ENCODE measurements at regions not wholly inside any gene's neighbourhood (a gene's known extent, or its start where the extent isn't known, plus 50 kb on each side); places are given as distances from the start of the nearest gene placed in this dataset.
"Not testable (repeated sequence)": the region's sequence is repeated elsewhere in the genome, so short reads cannot be mapped to it uniquely, and the experiment has no call there.

GRCh38 chr18:8882632-8883408, 177.5 kb downstream of the MTCL1 start:
- DNase-seq = no peak

DNA sequence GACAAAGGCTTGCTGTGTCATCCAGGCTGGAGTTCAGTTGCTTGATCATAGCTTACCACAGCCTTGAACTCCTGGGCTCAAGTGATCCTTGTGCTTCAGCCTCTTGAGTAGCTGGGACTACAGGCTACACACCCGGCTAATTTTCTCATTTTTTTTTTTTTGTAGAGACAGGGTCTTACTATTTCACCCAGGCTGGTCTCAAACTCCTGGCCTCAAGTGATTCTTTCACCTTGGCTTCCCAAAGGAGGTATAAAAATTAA, 178.0 kb downstream of the MTCL1 start:
- DNase-seq = no peak

DNA sequence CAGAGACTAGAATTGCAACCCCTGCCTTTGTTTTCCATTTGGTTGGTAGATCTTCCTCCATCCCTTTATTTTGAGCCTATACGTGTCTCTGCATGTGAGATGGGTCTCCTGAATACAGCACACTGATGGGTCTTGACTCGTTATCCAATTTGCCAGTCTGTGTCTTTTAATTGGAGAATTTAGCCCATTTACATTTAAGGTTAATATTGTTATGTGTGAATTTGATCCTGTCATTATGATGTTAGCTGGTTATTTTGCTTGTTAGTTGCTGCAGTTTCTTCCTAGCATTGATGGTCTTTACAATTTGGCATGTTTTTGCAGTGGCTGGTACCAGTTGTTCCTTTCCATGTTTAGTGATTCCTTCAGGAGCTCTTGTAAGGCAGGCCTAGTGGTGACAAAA, 182.5 kb downstream of the MTCL1 start:
- not testable (repeated sequence) for DNase-seq

DNA sequence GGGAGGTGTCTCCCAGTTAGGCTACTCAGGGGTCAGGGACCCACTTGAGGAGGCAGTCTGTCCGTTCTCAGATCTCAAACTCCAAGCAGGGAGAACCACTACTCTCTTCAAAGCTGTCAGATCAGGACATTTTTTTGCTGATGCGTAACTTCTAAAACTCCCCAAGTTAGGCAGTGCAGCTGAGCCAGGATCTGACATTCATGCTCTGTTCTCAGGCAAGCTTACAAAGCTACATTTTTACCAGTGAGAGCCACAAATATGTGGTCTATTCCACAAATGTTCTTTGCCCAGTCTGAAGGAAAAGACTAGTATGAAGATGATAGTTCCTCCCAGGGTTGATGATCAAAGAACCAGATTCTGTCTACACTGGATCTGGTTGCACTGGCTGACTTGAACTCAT, 184.1 kb downstream of the MTCL1 start:
- no peak for DNase-seq

DNA sequence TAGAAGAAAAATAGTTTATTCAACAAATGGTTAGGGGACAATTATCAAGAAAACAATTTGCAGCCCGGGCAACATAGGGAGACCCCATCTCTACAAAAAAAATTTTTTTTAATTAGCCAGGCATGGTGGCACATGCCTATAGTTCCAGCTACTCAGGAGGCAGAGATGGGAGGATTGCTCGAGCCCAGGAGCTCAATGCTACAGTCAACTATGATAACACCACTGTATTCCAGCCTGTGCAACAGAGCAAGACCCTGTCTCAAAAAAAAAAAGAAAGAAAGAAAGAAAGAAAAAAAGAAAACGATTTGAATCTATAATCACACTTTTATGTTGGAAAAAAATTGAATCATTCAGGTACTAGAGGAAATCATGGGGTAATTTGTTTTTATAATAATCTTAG, 185.1 kb downstream of the MTCL1 start:
- DNase-seq = not testable (repeated sequence)

GRCh38 chr18:8890957-8891464, 185.7 kb downstream of the MTCL1 start:
- peak; percentile 52 for DNase-seq

DNA sequence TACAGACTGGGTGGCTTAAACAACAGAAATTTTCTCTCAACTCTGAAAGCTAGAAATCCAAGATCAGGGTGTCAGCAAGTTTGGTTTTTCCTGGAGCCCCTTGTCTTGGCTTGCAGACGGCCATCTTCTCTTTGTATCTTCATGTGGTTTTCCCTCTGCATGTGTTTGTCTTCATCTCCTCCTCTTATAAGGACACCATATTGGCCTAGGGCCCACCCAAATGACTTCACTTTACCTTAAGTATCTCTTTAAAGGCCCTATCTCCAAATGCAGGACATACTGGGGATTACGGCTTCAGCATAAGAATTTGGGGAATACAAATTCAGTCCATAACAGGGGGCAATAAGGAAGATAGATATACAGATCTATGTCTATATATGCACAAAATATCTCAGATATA, 187.9 kb downstream of the MTCL1 start:
- DNase-seq = no peak

DNA sequence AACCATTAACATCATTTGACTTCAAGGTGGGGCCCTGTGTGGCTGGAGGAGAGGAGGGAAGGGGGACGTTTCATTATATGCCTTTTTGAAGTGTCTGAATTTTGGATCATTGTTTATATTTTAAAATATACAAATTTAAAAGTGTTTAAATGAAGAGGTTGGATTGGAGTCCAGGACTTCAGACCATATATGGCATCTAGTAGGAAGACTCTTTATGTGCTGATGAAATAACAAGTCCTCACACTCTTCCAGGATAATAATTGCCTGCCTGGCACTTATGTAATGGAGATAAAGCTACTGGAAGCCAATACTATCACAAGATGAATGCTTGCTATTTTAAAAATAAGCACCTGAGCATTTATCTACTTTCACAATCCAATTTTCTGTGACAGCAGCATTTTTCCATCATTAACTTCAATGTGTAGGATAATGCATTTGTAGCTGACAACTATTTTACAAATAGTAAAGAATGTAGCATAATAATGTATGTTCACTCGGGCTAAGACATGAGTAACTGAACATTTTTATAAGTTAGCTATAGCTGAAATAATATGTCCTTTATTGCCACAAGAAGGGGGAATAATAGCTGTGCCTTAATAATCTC, 188.4 kb downstream of the MTCL1 start:
- DNase-seq = no peak

DNA sequence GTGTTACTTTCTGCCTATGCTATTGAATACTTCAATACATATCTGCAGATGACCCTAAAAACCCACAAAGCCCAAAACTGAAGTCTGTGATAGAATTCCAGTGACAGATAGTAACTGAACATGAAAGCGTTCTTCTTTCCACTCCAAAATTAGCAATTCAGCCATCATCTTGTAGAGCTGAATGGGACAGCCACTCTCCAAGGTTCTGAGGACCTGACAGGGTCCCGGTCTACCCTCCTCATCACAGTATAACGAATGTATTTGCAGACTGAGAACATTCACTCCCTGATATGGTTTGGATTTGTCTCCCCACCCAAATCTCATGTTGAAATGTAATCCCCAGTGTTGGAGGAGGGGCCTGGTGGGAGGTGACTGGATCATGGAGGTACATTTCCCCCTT, 189.5 kb downstream of the MTCL1 start:
- DNase-seq = no peak

- no peak for DNase-seq
Observed at GRCh38 chr18:8895341-8895740, 190.0 kb downstream of the MTCL1 start.

GRCh38 chr18:8895987-8896619, 190.7 kb downstream of the MTCL1 start:
- peak; percentile 35 for DNase-seq

DNA sequence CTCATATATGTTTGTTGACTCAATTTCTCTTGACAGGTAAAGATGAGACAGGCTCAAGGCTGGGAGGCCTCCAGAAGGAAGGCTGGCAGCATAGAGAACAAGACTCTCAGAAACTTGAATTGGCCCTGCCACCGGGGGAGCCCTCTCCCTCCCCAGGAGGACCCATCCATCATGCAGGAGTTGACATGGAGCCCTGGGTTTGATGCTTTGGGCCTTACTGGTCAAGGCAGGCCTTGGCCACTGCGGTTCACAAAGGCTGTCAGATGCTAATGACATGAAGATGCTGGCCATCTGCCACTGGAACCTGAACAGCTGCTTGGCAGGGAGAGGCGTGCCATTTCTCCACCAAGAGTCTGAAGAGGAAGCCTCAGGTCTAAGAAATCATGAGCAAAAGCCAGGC, 193.6 kb downstream of the MTCL1 start:
- peak; percentile 13 for DNase-seq

- no peak for DNase-seq
Observed at GRCh38 chr18:8900552-8900951, 195.2 kb downstream of the MTCL1 start.

GRCh38 chr18:8901019-8901418, 195.7 kb downstream of the MTCL1 start:
- DNase-seq = no peak

GRCh38 chr18:8904316-8904715, 198.2 kb upstream of the NDUFV2 start:
- DNase-seq = no peak

GRCh38 chr18:8908792-8909510, 193.5 kb upstream of the NDUFV2 start:
- no peak for DNase-seq

DNA sequence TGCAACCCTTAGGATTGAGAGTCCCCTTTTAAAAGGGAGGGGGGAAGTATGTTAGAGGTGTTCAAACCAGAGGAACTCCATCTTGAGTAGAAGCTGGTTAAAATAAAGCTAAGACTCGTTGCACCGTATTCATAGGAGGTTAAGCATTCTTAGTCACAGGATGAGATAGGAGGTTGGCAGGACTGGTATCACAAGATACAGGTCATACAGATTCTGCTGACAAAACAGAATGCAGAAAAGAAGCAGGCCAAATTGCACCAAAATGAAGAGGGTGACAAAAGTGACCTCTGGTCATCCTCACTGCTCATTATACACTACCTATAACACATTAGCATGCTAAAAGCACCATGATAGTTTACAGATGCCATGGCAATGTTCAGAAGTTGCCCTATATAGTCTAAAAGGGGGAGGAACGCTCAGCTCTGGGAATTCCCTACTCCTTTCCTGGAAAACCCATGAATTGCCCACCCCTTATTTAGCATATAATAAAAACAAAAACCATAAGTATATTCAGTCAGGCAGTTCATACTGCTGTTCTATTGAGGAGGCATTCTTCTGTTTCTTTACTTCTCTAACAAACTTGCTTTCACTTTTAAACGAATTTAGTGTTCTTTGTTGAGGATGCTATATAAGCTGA, 192.2 kb upstream of the NDUFV2 start:
- no peak for DNase-seq

GRCh38 chr18:8910843-8911242, 191.7 kb upstream of the NDUFV2 start:
- DNase-seq = no peak

DNA sequence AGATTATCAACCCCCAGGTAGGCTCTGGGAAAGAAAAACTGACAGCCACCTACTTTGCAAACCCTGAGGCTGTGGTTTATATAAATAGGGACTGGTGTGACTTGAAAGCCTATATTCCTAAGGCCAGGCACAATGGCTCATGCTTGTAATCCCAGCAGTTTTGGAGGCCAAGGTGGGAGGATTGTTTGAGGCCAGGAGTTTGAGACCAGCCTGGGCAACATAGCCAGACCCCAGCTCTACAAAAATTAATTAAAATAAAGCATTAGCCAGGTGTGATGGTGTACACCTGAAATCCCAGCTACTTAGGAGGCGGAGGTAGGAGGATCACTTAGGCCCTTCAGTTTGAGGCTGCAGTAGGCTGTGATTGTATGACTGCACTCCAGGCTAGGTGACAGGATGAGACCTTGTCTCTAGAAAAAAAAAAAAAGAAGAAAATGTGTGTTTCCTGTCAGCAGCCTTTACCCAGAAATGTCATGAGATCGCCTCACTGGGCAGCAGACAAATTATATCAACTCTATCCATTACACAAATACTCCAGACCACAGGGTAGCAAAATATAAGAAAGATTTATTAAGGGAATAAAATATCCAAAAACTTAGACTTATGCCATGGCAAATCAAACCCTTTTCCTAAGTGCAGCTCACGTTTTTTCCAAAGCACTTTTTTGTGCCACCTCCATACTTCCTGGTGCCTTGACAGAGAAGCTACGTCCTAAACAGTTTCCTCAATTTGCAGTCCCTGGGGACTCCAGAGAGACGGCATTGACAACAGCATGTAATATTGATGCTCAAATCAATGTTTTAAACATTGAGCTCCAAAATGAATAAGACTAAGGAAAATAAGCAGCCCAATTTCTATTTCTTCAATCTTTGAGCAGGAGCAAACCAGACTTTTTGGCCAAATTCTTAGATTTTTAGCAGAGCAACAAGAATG, 190.8 kb upstream of the NDUFV2 start:
- DNase-seq = no peak

DNA sequence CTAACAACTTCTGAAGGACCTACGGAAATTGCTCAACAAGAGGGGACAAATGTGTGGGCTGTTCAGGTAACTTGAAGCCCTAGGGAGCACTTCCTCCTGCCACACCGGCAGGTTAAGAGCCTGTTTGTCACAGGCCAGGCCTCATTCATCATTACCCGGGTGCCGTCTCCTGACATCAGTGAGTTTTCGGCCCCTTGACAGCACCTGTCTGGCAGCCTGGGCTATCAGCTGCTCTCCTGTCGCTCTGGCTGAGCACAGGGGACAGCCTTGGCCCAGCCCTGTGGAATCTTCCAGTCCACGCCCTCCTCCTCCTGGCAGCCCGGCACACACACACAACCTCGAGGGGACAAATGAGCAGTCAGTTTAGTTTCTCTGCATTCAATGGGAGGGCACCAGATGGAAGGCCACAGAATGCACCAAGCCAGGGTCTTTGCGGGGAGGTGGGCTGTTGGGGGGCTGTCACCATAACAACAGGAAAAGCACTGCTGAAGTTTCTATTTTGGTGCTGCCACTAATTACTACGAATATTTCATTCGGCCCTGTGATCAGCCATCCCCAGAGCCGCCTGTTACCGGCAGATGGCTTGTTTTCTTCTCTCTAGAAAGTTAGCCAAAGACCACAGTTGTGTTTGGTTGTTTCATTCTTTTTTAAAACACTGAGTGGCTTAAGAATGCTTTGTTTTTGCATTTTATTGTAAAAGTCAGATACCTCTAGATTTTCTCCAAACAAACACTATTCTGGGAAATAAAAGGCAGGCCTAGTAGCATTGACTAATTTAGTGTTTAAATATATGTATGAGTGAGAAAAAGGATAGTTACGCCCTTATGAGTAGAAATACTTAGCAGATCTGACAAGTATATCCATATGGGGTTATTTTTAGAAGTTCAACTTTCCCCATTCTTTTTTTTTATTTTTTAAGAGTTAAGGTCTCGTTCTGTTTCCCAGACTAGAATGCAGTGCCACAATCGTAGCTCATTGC, 189.9 kb upstream of the NDUFV2 start:
- peak; percentile 74 for DNase-seq

All from NCI-H446 treated with DMSO at 0.1 percent for 48 hours (cell line).